Caco-2 (cell line): ENCODE measurements at regions not wholly inside any gene's neighbourhood (a gene's known extent, or its start where the extent isn't known, plus 50 kb on each side); places are given as distances from the start of the nearest gene placed in this dataset.

Source experiments
- BruUV-seq: library from RNA; stranded (reverse); fragments of 400-500 nt; replicated peaks from 2 replicates; lab custom pipeline; 2021; lab: Mats Ljungman, UMichigan
- CTCF ChIA-PET: fragments of 300-600 bp; sonication (Branson Sonifier 250); formaldehyde crosslinking; loops from one replicate; lab custom pipeline; 2022; ENCODE audit warnings: antibody characterized with exemption; lab: Charles Lee
- POLR2A ChIA-PET: fragments of 300-600 bp; sonication (Branson Sonifier 250); formaldehyde crosslinking; loops from one replicate; lab custom pipeline; 2022; ENCODE audit warnings: antibody characterized with exemption; lab: Charles Lee
- DNase-seq, 2 experiments: peaks; one replicate each; pipeline versions ENCODE4 v3.0.0 to v3.0.0-alpha.2; 2020 to 2022
- H3K27me3 ChIP-seq: replicated peaks from 2 replicates; pipeline ENCODE4 v1.6.0; 2011; ENCODE audit warnings: low read length; ENCODE audit not compliant: control insufficient read depth, insufficient read depth
- H3K36me3 ChIP-seq: 2 replicates; pipeline ENCODE4 v1.5.1; 2011; ENCODE audit warnings: low read length; ENCODE audit not compliant: control insufficient read depth, insufficient read depth
- H3K4me1 ChIP-seq: fragments of 250-450 bp; sonication (Bioruptor Pico); 2 replicates; pipeline ENCODE4 v1.5.1; 2020; ENCODE audit warnings: mild to moderate bottlenecking
- H3K4me3 ChIP-seq: 2 replicates; pipeline ENCODE4 v1.5.1; 2011; ENCODE audit warnings: low read depth, mild to moderate bottlenecking, control low read depth, low read length
- H3K9me3 ChIP-seq: fragments of 250-450 bp; sonication (Bioruptor Pico); 2 replicates; pipeline ENCODE4 v1.5.1; 2020; ENCODE audit warnings: mild to moderate bottlenecking, moderate library complexity
- H3K27ac Mint-ChIP-seq: one replicate; pipeline ENCODE4 v1.8.0; 2022; ENCODE audit warnings: mixed read lengths; ENCODE audit not compliant: unreplicated experiment
- H3K27me3 Mint-ChIP-seq: one replicate; pipeline ENCODE4 v1.8.0; 2022; ENCODE audit warnings: mixed read lengths; ENCODE audit not compliant: insufficient read depth, unreplicated experiment
- H3K36me3 Mint-ChIP-seq: one replicate; pipeline ENCODE4 v1.8.0; 2022; ENCODE audit warnings: mild to moderate bottlenecking, mixed read lengths; ENCODE audit not compliant: insufficient read depth, unreplicated experiment
- H3K4me1 Mint-ChIP-seq: one replicate; pipeline ENCODE4 v1.8.0; 2022; ENCODE audit warnings: low read depth, mixed read lengths; ENCODE audit not compliant: unreplicated experiment
- H3K4me3 Mint-ChIP-seq: one replicate; pipeline ENCODE4 v1.8.0; 2022; ENCODE audit warnings: mild to moderate bottlenecking, moderate library complexity, mixed read lengths; ENCODE audit not compliant: unreplicated experiment
- H3K9me3 Mint-ChIP-seq: one replicate; pipeline ENCODE4 v1.8.0; 2022; ENCODE audit warnings: mixed read lengths; ENCODE audit not compliant: unreplicated experiment
- intact Hi-C: fragments of 100-400 bp; cut with micrococcal nuclease; formaldehyde crosslinking; loops from one replicate; pipeline ENCODE4 v1.10.0; 2022; ENCODE audit not compliant: unreplicated experiment
- TF ChIP-seq, protein P1 (sequence below), 2 experiments: fragments of 200-600 bp in 1 of 2; IDR thresholded peaks; 1 replicate in 1 of 2; 2 replicates in 1 of 2; pipeline versions ENCODE4 v1.5.1 to v1.8.0; 2011 to 2022; ENCODE audit warnings: antibody characterized with exemption in 1 of 2, control low read depth in 1 of 2, inconsistent platforms in 1 of 2, low read depth in 1 of 2, low read length in 1 of 2, mild to moderate bottlenecking in 1 of 2, moderate library complexity in 1 of 2; ENCODE audit not compliant: insufficient read depth in 1 of 2, severe bottlenecking in 1 of 2, unreplicated experiment in 1 of 2

DNA sequence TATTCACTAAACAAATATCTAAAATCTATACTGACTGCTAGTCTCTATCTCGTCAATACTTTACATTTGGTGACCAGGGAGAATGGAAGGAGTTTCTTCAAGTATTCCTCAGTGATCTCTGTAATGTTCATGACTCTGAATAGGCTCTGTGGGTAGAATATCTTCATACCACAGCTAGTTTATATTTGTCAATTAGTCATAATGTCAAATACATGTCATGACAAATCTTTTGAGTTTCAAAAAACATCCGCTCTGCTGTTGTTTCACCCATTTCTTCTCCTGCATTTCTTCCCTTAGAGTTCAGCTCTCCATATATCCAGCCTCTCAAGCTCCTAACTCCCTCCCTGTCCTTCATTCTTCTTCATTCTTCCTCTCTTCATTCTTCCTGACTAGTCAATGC is 206.5 kb upstream of the FANCL start:
- Mint-ChIP-seq H3K4me3 (no peak overlapping the region), H3K9me3 (no peaks in the 10 kb centered on the region), H3K27ac (no peak overlapping the region), H3K27me3 (peaks cover 4% of the 10 kb centered on the region), H3K4me1 (no peaks in the 10 kb centered on the region), H3K36me3 (no peaks in the 10 kb centered on the region)
- intact Hi-C loops: loop anchor here (10.0 kb wide), 1 partner anchor 203 kb away; the partner anchor contains the start of gene FANCL
- H3K36me3 ChIP-seq: no peaks in the 10 kb centered on the region
- no peak overlapping the region for H3K4me3 ChIP-seq
- H3K4me1 ChIP-seq: no peaks in the 10 kb centered on the region
- no peaks in the 10 kb centered on the region for H3K27me3 ChIP-seq
- CTCF ChIA-PET: interaction anchor here (0.7 to 1.5 kb wide), 6 partner anchors 89 to 727 kb away, joined by 3 to 23 read pairs (median 6); partner anchors contain the start of gene FANCL
- TF ChIP-seq, protein P1, sequence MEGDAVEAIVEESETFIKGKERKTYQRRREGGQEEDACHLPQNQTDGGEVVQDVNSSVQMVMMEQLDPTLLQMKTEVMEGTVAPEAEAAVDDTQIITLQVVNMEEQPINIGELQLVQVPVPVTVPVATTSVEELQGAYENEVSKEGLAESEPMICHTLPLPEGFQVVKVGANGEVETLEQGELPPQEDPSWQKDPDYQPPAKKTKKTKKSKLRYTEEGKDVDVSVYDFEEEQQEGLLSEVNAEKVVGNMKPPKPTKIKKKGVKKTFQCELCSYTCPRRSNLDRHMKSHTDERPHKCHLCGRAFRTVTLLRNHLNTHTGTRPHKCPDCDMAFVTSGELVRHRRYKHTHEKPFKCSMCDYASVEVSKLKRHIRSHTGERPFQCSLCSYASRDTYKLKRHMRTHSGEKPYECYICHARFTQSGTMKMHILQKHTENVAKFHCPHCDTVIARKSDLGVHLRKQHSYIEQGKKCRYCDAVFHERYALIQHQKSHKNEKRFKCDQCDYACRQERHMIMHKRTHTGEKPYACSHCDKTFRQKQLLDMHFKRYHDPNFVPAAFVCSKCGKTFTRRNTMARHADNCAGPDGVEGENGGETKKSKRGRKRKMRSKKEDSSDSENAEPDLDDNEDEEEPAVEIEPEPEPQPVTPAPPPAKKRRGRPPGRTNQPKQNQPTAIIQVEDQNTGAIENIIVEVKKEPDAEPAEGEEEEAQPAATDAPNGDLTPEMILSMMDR (IDR thresholded peaks at IDR 0.05; ENCODE audit: insufficient read depth in 1 of 2, low read depth in 1 of 2, low read length in 1 of 2, severe bottlenecking in 1 of 2, unreplicated experiment in 1 of 2): no peak
- no peak for DNase-seq
- H3K9me3 ChIP-seq: no peaks in the 10 kb centered on the region
- POLR2A ChIA-PET: interaction anchor here (0.9 kb wide), 1 partner anchor 688 kb away, joined by 3 read pairs; no protein-coding TSS in a partner anchor
- BruUV-seq: no TSS peak

DNA sequence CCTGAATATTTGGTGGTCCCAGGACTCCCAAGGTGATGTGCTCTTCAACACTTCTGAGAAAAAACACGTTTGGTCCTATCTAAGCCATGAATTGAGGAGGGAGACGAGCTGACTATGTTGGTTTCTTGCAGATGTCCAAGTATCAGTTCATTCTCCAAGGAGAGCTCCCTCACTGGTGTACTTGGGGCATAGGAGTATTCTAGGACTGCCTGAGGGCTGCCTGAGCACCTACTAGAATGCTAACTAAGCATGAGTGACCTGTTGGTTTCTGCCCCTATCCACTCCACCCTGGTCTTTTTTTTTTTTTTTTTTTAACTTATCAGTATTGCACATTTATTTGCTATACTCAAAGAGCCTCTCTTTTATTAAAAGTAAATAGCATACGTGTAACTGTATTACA is 200.5 kb upstream of the FANCL start:
- no TSS peak for BruUV-seq
- TF ChIP-seq, protein P1 (IDR thresholded peaks at IDR 0.05; ENCODE audit: insufficient read depth in 1 of 2, low read depth in 1 of 2, low read length in 1 of 2, severe bottlenecking in 1 of 2, unreplicated experiment in 1 of 2): no peak
- Mint-ChIP-seq H3K4me3 (no peak overlapping the region), H3K36me3 (no peaks in the 10 kb centered on the region), H3K4me1 (no peaks in the 10 kb centered on the region), H3K27me3 (peaks cover 3% of the 10 kb centered on the region), H3K27ac (no peak overlapping the region), H3K9me3 (no peaks in the 10 kb centered on the region)
- no peaks in the 10 kb centered on the region for H3K36me3 ChIP-seq
- H3K9me3 ChIP-seq: no peaks in the 10 kb centered on the region
- intact Hi-C loops: loop anchor here (10.0 kb wide), 1 partner anchor 197 kb away; the partner anchor contains the start of gene FANCL
- DNase-seq: no peak
- no peaks in the 10 kb centered on the region for H3K4me1 ChIP-seq
- POLR2A ChIA-PET: no interaction called here
- no peaks in the 10 kb centered on the region for H3K27me3 ChIP-seq
- no peak overlapping the region for H3K4me3 ChIP-seq
- CTCF ChIA-PET: interaction anchor here (0.5 kb wide), 1 partner anchor 682 kb away, joined by 4 read pairs; no protein-coding TSS in a partner anchor

DNA sequence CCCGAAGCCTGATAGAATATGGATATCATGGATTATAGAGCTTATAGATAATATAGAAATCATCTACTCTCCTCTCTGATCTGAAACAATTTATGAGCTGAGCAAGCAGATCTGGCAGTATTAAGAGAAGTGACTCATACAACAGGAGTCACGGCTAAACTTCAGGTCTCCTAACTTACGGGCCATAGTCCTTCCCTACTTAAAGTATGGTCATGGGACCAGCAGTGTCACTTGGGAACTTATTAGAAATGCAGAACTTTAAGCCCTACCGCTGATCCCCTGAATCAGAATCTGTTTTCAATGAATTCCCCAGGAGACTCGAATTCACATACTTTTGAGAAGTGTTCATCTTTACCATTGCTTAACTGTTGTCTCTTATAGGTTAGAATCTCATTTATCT is 195.7 kb upstream of the FANCL start:
- no peaks in the 10 kb centered on the region for H3K36me3 ChIP-seq
- no peaks in the 10 kb centered on the region for H3K27me3 ChIP-seq
- Mint-ChIP-seq H3K36me3 (no peaks in the 10 kb centered on the region), H3K4me1 (peaks cover 6% of the 10 kb centered on the region), H3K4me3 (no peak overlapping the region), H3K27ac (no peak overlapping the region), H3K27me3 (peaks cover 3% of the 10 kb centered on the region), H3K9me3 (no peaks in the 10 kb centered on the region)
- ChIA-PET CTCF (no interaction called here), POLR2A (no interaction called here)
- TF ChIP-seq, protein P1 (IDR thresholded peaks at IDR 0.05; ENCODE audit: insufficient read depth in 1 of 2, low read depth in 1 of 2, low read length in 1 of 2, severe bottlenecking in 1 of 2, unreplicated experiment in 1 of 2): no peak
- no peaks in the 10 kb centered on the region for H3K9me3 ChIP-seq
- no TSS peak for BruUV-seq
- intact Hi-C loops: no loop called here
- H3K4me3 ChIP-seq: no peak overlapping the region
- H3K4me1 ChIP-seq: peaks cover 8% of the 10 kb centered on the region; the same call in 1 of the 2 replicates
- DNase-seq: no peak
